Endothelial cell (in vitro differentiated cells): ENCODE measurements at regions not wholly inside any gene's neighbourhood (a gene's known extent, or its start where the extent isn't known, plus 50 kb on each side); places are given as distances from the start of the nearest gene placed in this dataset.

Experiments used
- DNase-seq: peaks from one replicate; pipeline ENCODE4 v3.0.0; 2021; ENCODE audit warnings: low spot score
- H3K27ac Mint-ChIP-seq: one replicate; pipeline ENCODE4 v1.8.0; 2021; ENCODE audit warnings: mixed read lengths, inconsistent platforms; ENCODE audit not compliant: unreplicated experiment
- H3K27me3 Mint-ChIP-seq: one replicate; pipeline ENCODE4 v1.8.0; 2021; ENCODE audit warnings: mild to moderate bottlenecking, moderate library complexity, mixed read lengths, inconsistent platforms; ENCODE audit not compliant: unreplicated experiment
- H3K36me3 Mint-ChIP-seq: one replicate; pipeline ENCODE4 v1.8.0; 2021; ENCODE audit warnings: mild to moderate bottlenecking, low read depth, mixed read lengths, inconsistent platforms; ENCODE audit not compliant: unreplicated experiment
- H3K4me1 Mint-ChIP-seq: one replicate; pipeline ENCODE4 v1.8.0; 2021; ENCODE audit warnings: mild to moderate bottlenecking, mixed read lengths, inconsistent platforms; ENCODE audit not compliant: unreplicated experiment
- H3K4me3 Mint-ChIP-seq: one replicate; pipeline ENCODE4 v1.8.0; 2021; ENCODE audit warnings: mild to moderate bottlenecking, mixed read lengths, inconsistent platforms; ENCODE audit not compliant: unreplicated experiment
- H3K9me3 Mint-ChIP-seq: one replicate; pipeline ENCODE4 v1.8.0; 2021; ENCODE audit warnings: mixed read lengths, inconsistent platforms; ENCODE audit not compliant: unreplicated experiment
- CTCF ChIP-seq: fragments of 200-600 bp; sonication (generic); IDR thresholded peaks from one replicate; pipeline ENCODE4 v1.5.0; 2021; ENCODE audit warnings: antibody characterized with exemption; ENCODE audit not compliant: unreplicated experiment

- Mint-ChIP-seq H3K36me3 (no peaks in the 10 kb centered on the region), H3K27ac (no peak overlapping the region), H3K4me1 (no peaks in the 10 kb centered on the region), H3K9me3 (peaks cover 10% of the 10 kb centered on the region), H3K4me3 (no peak overlapping the region), H3K27me3 (peaks cover 2% of the 10 kb centered on the region)
- TF ChIP-seq CTCF = no peak
- DNase-seq = no peak
Observed at GRCh38 chr7:153382641-153383101, 623.1 kb downstream of the ACTR3B start.

GRCh38 chr7:153383781-153384180 lies 624.2 kb downstream of the ACTR3B start:
- Mint-ChIP-seq H3K27ac (no peak overlapping the region), H3K36me3 (no peaks in the 10 kb centered on the region), H3K9me3 (peaks cover 10% of the 10 kb centered on the region), H3K4me3 (no peak overlapping the region), H3K27me3 (peaks cover 2% of the 10 kb centered on the region), H3K4me1 (no peaks in the 10 kb centered on the region)
- no peak for DNase-seq
- no peak for TF ChIP-seq CTCF

- H3K27ac Mint-ChIP-seq = no peak overlapping the region
- no peak for DNase-seq
- H3K9me3 Mint-ChIP-seq = peaks cover 9% of the 10 kb centered on the region
- no peak overlapping the region for H3K4me3 Mint-ChIP-seq
- H3K36me3 Mint-ChIP-seq = no peaks in the 10 kb centered on the region
- H3K4me1 Mint-ChIP-seq = no peaks in the 10 kb centered on the region
- no peak for TF ChIP-seq CTCF
- H3K27me3 Mint-ChIP-seq = peaks cover 2% of the 10 kb centered on the region
Observed at GRCh38 chr7:153385502-153385901, 626.0 kb downstream of the ACTR3B start.

GRCh38 chr7:153386556-153386955 lies 627.0 kb downstream of the ACTR3B start:
- TF ChIP-seq CTCF = no peak
- Mint-ChIP-seq H3K36me3 (peaks cover 4% of the 10 kb centered on the region), H3K27me3 (peaks cover 3% of the 10 kb centered on the region), H3K4me3 (no peak overlapping the region), H3K27ac (no peak overlapping the region), H3K4me1 (no peaks in the 10 kb centered on the region), H3K9me3 (peaks cover 19% of the 10 kb centered on the region)
- no peak for DNase-seq

- Mint-ChIP-seq H3K4me3 (no peak overlapping the region), H3K27me3 (peaks cover 3% of the 10 kb centered on the region), H3K27ac (no peak overlapping the region), H3K4me1 (no peaks in the 10 kb centered on the region), H3K36me3 (peaks cover 4% of the 10 kb centered on the region), H3K9me3 (peaks cover 30% of the 10 kb centered on the region)
- TF ChIP-seq CTCF = no peak
- DNase-seq = no peak
Observed at GRCh38 chr7:153388611-153389010, 629.1 kb downstream of the ACTR3B start.
